Smooth muscle cell of the brain vasculature (primary cell): ENCODE measurements at regions not wholly inside any gene's neighbourhood (a gene's known extent, or its start where the extent isn't known, plus 50 kb on each side); places are given as distances from the start of the nearest gene placed in this dataset.

Experiments
- DNase-seq: peaks from one replicate; pipeline ENCODE4 v3.0.0-alpha.2; 2012; ENCODE audit warnings: low read depth, low spot score

DNA sequence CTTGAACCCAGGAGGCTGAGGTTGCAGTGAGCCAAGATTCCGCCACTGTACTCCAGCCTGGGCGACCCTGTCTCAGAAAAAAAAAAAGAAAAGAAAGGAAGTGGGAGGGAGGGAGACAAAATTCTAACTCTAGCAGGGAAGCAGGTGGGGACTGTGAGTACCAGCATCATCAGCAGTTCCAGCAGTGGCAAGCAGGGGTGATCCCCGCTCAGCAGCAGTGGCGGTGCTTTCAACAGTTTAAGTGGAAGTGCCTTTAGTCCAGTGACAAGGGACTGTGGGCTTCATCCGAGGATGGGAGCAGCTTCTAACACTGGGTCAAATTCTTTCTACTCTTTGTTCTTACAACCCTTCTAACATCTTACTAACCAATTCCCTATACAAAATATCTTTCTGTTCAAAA is 858.1 kb upstream of the ADAMTS5 start:
- no peak for DNase-seq

GRCh38 chr21:27823652-27824201 is 856.8 kb upstream of the ADAMTS5 start:
- DNase-seq, result no peak

GRCh38 chr21:27820342-27820741 is 853.5 kb upstream of the ADAMTS5 start:
- DNase-seq, result no peak

- no peak for DNase-seq
These were observed 852.4 kb upstream of the ADAMTS5 start for GRCh38 chr21:27819299-27819698.

DNA sequence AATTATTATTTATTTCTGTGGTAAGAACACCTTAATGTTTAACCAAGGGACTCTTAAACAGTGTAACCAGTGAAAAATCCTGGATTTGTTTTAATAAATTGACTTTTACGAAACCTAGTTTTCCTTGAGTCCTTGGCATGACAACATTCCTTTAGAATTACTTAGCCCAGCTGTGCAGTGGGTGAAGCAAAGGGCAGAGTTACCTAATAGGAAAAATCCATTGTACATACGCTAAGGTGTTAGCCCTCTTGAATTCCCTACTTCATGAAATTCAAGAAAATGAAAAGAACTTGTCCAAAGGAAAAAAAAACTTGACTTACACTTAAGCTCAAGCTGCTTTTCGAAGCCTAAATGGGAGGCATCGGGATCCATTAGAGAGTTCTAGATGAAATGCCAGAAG is 852.0 kb upstream of the ADAMTS5 start:
- DNase-seq, result no peak

DNA sequence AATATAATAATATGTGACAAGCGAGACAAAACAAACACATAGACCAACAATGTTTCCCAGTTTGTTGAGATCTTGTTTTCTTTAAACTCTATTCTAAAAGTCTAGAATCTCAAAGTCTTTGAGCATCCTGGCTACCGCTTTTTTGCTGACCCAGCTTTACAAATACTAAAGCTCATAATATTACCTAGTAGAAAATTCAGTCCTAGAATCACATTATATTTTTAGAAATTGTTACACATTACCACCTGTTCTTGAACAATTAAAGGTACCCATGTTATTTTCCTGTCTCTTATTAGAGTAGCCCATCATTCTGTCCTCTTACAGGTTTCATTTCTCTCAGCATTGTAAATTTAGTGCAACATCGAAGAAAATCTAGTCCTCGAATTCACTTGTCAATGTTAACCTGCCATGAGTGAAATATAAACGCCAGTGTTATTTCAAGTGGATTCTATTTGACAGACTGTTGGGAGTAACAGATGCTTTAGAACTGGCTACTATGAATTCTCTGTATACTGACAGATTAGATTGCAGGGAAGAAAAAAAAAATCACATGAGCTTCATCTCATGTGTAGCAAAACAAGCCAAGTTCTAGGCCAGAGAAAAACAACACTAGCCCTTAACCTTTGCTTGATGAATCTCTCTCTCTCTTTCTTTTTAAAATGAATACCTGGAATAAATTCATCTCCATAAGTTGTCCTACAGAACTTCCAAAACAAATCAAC is 851.2 kb upstream of the ADAMTS5 start:
- DNase-seq, result no peak

DNA sequence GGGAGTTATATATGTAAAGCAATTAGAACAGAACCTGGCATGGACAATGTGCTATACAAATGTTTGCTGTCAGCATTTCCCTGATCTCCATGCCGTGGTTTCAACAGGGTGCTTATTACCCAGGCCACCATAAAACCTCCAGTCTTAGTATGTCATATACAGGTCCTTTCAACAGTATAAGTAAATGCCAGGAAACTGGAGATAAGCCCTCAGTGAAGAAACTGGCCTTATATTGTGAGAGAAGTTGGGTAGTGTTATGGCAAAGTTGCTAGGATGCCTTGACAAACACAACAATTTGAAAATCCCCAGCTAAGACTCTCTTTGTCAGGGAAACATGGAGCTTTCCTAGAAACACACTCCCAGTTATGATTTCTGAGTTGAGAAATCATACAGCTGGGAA is 850.2 kb upstream of the ADAMTS5 start:
- DNase-seq, result no peak

DNA sequence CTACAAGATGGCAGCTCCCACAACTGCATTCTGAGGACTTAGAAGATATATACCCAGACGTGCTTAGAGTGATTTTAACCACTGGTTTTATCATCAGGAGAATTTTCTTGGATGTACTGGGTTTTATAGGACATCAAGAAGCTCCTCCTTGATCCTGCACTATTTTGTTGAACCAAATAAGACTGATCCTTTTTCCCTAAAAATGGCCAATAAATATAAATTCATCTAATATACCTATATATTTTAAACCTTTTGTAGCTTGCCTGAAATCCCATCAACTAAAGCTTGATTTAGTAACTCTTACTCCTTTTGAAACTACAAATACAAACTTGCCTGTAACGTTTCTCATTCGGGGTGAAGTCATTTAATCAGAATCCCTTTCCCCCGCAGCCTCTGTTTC is 849.4 kb upstream of the ADAMTS5 start:
- no peak for DNase-seq

DNA sequence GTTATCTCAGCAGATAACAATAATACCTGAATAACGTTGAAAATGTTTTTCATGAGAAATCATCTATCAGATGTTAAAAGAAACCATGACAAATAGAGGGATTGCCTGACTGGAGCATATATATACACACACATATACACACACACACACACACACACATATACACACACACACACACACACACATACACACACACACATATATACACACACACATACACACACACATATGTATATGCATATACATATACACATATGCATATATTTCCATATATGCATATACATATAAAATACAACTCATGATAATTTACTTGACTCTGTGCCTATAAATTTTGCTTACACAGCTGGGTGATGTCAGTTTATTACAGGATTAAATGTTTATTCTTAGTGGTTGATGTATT is 847.3 kb upstream of the ADAMTS5 start:
- no peak for DNase-seq

DNA sequence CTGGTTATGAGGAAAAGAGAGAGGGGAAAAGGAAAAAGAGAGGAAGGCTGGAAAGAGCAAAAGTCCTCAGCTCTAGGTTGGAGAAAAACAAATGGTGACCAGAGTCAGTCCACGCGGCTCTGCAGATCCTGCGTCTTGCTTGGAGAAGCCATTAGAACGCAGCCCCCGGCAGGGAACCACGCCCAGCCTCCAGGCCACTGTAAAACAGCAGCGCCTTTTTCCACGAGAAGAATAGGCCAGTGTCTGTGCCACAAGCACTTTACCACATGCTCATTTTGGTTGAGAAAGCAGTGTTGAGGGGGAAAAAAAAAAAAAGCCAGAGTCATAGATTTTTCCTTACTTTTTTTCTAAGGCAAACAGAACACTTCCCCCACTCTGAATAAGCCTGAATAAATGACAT is 846.9 kb upstream of the ADAMTS5 start:
- no peak for DNase-seq

DNA sequence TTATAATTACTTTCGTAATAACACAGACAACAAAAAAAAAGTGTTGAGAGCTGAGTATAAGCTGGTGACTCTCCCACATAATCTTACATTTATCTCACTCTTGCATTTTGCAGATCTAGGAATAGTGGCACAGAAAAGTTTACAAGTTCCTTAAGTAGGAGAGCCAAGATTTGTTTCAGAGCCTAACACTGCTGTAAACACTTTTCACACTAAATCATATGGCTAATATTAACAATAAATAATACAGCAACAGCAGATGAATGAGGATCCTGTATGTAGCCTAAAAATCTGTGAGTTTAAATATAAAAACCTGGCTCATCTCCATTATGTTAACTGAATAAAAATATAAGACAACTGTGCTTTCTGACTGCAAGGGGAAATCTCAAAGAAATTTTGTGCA is 846.5 kb upstream of the ADAMTS5 start:
- no peak for DNase-seq

GRCh38 chr21:27812279-27812678 is 845.4 kb upstream of the ADAMTS5 start:
- no peak for DNase-seq

DNA sequence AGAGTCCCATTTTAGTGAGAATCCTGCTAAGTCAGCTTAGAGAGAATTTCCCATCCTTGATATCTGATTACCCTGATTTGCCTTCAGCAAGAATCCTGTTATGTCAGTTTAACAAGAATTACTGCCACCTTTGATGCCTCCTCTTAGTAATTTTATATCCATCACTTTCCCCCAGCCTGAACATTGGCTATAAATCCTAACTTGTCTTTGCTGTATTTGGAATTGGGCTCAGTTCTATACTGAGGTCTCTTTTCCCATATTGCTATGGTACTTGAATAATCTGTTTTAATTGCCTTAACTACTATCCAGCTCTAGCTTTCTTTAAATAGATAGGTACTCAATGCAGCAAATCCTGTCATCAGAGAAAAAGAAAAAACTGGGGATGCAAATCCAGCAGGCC is 842.0 kb upstream of the ADAMTS5 start:
- DNase-seq, result no peak

DNA sequence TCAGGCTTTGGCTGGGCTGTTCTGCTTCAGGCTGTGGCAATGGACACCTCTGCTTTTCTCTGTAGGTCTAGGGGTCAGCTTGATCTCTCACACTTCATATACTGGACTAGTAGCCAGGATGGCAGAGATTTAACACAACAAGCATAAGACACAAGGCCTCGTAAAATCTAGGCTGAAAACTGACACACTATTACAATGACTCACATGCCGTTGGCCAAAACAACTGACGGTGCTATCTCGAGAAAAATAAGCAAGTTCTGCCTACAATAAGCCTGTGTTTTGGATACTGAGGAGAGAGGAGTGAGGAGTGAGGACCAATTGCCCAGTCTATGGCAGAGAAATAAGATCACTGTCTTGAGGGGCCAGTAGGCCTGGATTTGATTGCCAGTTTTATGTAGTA is 840.7 kb upstream of the ADAMTS5 start:
- DNase-seq, result no peak

DNA sequence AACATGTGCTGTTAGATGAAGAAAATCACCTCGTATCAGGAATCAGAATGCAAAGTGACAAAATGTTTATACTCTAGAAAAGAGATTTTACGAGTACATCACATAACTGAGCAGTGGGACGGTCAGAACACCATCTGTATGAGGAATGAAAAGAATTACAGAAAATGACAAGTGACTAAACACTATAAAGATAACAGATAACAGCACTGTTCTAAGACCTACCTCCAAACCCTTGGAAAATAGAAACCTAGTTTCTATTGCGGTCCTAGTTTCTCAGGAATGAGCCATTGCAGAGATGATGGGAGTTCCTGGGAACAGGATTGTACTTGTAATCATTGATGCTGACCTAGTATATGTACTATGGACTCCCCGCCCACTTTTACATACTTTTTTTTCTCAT is 839.4 kb upstream of the ADAMTS5 start:
- no peak for DNase-seq

GRCh38 chr21:27805696-27806095 is 838.8 kb upstream of the ADAMTS5 start:
- no peak for DNase-seq

DNA sequence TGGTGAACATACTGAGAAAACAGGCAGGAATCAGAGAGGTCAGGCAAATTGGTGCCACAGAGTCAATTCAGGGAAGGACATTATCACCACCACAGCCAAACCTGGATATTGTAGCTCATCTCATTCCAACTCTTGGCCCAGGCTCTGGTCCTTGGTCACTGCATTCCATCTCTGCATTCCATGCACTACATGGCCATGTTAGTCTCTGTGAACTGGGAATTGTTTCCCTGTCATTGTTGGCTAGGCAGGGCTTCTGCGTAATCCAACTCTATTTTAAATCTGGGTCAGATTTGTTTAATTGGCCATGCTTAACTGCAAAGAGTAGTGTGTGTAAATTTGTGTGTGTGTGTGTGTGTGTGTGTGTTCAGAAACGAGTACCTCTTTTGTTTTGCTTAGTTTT is 837.6 kb upstream of the ADAMTS5 start:
- no peak for DNase-seq

GRCh38 chr21:27803571-27803970 is 836.7 kb upstream of the ADAMTS5 start:
- no peak for DNase-seq

- no peak for DNase-seq
These were observed 836.1 kb upstream of the ADAMTS5 start for GRCh38 chr21:27802816-27803475.

GRCh38 chr21:27799861-27800260 is 833.0 kb upstream of the ADAMTS5 start:
- no peak for DNase-seq

DNA sequence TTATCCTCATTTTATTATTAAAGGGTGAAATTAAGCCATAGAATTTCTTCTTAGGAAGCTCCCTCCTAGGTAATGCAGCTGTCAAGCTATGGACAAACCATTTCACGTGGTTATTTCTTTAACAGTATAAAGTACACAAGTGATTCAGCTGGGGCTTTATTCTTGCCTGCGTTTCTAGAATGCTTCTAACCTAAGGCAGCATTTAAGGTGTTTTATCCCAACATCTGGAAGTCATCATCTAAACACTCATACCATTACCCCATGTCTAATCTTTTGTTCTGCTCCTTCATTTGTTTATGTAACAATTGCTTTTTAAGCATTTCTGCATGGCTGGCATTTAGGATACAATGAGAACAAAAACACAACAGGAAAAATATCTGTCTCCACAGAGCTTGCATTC is 829.2 kb upstream of the ADAMTS5 start:
- DNase-seq, result peak; percentile 62

GRCh38 chr21:27795418-27795817 is 828.5 kb upstream of the ADAMTS5 start:
- no peak for DNase-seq

GRCh38 chr21:27793901-27794300 is 827.0 kb upstream of the ADAMTS5 start:
- no peak for DNase-seq
